Left hindlimb (tissue), 1 donor: ENCODE measurements at regions not wholly inside any gene's neighbourhood (a gene's known extent, or its start where the extent isn't known, plus 50 kb on each side); places are given as distances from the start of the nearest gene placed in this dataset.
"Not testable (repeated sequence)": the region's sequence is repeated elsewhere in the genome, so short reads cannot be mapped to it uniquely, and the experiment has no call there.

Experiments used
- DNase-seq: peaks from one replicate; pipeline ENCODE4 v3.0.0-alpha.2; 2018

DNA sequence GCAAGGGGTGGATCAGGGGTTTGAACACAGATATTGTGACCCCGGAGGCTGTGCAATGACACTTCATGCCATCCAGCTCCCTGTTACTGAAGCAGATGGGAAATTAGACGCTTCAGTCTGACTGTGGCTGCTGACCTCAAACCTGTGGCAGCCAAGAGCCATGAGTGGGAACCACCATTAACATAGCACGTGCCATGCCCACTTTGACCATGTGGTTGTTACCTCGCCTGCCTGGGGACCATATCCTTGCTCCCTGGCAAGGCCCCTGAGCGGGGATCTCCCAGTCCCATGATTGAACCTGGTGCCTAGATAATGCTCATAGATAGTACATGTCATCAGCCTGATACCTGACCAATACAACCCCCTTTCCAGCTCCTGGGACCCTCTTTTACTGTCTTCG lies 68.9 kb downstream of the CYP26B1 start:
- DNase-seq = no peak

DNA sequence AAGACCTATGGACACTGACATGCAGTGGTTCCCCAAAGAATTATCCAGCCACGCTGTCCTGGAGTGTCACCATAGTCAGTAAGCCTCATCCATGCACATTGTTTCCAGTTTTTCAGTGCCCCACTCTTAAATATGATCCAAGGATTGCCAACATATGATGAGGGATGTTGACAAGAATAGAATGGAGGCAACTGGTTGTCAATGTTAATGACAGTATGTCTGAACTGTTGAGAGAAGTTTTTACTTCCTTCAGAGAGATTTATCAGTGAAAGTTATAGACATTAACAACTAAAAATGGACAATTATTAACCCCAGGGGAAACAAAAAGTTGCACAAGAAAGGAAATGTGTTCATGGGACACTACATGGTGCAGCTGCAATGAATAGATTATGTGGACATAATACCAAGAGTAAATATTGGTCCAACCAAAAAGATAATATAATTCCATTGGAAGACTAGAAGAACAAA lies 69.9 kb downstream of the CYP26B1 start:
- no peak for DNase-seq

DNA sequence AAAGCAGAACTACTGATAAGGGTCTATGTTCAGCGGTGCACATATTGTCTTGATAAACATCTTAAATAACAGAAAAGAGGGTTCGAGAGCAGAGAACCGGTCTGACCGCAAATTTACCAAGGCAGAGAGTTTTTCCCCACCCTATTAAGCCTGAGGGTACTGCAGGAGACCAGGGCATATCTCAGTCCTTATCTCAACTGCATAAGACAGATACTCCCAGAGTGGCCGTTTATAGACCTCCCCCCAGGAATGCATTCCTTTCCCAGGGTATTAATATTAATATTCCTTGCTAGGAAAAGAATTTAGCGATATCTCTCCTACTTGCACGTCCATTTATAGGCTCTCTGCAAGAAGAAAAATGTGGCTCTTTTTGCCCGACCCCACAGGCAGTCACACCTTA lies 74.3 kb downstream of the CYP26B1 start:
- not testable (repeated sequence) for DNase-seq

DNA sequence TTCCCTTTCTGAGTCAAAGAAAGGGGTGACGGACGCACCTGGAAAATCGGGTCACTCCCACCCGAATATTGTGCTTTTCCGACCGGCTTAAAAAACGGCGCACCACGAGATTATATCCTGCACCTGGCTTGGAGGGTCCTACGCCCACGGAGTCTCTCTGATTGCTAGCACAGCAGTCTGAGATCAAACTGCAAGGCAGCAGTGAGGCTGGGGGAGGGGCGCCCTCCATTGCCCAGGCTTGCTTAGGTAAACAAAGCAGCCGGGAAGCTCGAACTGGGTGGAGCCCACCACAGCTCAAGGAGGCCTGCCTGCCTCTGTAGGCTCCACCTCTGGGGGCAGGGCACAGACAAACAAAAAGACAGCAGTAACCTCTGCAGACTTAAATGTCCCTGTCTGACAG lies 83.5 kb downstream of the CYP26B1 start:
- not testable (repeated sequence) for DNase-seq

DNA sequence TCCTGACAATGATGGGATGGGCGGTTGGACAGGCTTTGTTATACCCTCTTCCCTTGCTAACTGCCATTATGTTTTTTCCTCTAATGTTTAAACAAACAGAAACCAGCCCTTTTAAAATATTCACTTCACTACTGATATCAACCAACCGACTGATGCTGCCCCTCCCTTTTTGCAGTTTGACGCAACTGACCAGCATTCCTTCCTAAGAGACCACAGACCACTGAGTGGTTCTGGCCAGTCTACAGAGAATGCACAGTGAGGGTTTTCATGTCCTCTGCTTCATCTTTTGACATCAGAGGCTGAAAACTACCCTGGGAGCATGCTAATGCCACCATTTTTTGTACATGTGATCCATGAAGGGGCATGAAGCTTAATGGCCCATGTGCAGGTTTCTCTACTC lies 85.3 kb downstream of the CYP26B1 start:
- no peak for DNase-seq

DNA sequence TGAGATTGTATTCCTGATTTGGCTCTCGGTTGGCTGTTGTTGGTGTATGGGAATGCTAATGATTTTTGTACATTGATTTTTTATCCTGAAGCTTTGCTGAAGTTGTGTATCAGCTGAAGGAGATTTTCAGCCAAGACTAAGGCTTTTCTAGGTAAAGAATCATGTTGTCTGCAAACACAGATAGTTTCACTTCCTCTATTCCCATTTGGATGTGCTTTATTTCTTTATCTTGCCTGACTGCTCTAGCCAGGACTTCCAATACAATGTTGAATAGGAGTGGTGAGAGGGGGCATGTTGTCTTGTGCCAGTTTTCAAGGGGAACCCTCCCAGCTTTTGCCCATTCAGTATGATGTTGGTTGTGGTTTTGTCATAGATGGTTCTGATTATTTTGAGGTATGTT lies 90.4 kb downstream of the CYP26B1 start:
- DNase-seq = no peak

DNA sequence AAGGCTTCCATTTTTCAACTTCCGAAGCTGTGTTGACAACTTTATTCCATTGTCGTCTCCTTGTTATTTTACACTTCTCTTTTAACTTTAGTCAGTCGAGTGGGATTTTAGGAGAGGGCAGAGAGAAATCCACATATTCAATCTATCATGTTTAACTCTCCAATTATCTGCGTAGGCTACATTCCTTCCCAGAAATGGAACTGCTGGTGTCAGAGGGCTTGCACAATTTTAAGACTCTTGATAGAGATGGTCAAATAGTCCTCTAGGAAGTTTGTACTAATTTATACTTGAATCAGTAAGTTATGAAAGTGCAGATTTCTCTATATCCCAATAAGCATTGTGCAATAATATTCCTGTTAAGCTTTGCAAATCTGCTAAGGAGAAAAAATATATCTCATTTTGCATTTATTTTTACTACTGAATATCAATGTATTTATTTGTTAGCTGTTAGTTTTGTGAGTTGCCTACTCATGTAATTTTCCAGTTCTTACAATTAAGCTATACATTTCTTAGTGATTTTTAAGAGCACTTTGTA lies 95.6 kb downstream of the CYP26B1 start:
- DNase-seq = no peak

DNA sequence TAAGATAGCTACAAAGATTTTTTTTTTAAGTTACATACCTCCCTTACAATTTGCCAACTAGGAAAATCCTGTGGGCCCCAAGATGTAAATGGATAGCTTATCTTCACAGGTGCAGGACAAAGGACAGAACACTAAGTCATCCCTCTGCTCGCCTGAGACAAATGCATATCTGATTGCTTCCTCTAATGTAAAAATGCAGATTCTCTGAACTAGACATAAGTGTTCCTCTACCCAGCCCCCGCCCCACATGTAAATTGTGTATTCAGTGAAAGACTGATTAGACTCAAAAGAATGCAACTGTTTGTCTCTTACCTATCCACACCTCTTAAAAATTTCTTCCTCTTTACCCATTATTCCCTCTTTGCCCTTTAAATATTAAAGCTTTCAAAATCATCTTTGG lies 96.5 kb downstream of the CYP26B1 start:
- DNase-seq = no peak

DNA sequence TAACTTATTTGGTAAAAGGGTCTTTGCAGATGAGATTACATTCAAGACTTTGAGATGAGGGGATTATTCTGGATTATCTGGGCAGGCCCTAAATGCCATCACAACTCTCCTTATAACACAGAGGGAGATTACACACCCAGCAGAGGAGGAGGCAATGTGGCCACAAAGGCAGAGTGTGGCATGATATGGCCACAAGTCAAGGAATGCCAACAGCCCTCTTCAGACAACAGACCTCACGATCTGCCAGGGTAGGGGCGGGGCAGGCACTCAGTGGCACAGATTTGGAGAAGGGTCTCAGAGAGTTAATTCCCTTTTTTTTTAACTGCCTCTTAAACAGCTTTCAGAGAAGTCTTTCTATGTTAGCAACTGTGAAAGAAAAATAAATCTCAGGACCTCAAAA lies 96.9 kb downstream of the CYP26B1 start:
- DNase-seq = no peak

DNA sequence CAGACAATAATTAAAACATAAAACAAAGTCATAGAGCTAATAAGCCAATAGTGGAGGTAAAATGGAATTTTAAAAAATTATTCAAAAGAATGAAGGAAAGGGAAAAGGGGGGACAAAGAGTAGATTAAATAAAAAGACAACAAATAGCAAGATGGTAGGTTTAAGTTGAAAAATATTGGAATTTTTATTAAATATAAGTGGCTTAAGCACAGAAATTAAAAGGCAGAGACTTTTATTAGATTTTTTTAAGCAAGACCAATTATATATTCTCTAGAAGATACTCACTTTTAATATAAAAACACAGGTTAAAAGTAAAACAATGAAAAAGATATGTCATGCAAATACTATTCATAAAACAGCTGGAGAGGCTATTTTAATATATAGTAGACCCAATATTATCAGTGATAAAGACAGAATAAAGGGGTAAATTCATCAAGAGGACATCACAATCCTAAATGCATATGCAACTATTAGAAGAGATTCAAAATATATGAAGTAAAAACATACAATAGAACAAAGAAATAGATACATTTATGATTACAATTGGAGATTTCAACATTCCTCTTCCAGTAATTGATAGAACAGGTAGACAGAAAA lies 98.7 kb downstream of the CYP26B1 start:
- DNase-seq = no peak

DNA sequence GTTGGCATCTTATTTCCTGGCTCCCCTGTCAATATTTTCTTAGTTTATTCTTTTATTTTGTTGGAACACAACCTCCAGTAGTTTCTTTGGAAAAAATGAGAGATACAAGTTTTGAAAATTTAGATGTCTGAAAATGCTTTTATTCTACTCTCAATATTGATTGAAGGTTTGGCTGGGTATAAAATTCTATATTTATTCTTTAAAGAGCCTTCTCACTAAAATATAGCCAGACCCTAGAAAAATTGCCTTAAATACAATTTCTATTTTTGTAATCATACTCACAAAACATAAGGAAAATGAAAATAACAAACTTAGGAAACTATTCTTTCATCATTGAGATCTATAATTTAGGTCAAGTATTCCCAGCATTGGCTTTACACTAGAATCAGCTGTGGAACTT lies 103.7 kb downstream of the CYP26B1 start:
- DNase-seq = no peak

DNA sequence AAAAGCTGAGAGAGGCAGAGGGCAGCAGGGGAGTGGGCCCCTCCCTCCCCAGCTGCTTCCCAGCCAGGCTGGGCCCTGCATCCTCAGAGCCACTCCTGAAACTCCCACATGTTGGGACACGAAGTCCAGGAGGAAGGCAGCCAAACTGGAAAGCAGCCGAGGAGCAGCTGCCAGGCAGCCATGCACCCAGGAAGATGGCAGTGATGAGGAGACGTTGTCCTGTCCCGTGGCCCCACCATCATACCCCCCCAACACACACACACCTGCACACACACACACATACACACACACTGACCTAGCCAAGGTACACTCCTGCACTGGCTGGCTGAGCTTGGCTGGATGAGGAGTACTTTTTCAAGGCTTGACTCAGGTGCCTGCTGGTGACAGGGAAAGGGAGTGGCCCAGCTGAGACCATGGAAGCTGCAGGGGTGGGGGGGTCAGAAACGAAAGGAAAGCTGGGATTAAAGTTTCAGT lies 106.0 kb downstream of the CYP26B1 start:
- no peak for DNase-seq

DNA sequence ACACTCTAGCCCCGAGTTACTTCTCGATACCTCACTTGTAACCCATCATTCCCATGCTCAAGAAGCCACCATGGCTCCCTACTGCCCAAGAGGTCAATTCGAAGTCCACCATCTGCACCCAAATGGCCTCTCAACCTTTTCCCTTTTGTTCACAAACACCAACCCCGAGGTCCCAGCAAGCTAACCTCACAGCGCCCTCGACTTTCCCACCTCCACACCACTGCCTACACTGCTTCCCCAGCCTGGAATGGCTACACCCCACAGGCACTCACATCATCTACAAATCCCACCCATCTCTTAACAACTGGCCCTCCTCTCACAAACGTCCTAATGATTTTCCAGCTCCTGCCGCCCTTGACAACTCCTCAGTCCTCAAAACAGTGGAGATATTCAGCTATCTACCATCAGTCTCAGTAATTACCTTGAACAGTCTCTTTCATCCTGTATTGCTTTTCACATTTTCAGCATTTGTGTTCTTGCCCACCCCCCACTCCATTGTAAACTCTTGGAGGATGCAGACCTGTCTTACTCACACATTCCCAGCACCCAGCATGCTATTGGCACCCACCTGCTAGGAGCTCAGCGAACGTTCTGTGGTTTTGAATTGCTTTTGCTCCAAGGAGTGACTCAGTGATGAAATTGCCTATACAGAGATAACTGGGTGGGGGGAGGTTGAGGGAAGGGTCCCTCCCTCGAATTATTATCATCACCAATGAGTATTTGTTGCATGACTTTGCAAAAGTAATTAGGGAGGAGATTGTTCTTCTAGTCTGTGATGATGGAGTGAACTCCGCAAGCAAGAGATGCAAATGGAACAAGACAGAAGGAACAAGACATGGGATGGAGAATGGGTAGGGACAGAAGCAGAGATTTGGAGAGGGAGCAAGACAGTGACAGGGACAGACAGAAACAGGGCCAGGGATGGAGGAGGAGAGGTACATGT lies 106.8 kb downstream of the CYP26B1 start:
- DNase-seq = no peak

DNA sequence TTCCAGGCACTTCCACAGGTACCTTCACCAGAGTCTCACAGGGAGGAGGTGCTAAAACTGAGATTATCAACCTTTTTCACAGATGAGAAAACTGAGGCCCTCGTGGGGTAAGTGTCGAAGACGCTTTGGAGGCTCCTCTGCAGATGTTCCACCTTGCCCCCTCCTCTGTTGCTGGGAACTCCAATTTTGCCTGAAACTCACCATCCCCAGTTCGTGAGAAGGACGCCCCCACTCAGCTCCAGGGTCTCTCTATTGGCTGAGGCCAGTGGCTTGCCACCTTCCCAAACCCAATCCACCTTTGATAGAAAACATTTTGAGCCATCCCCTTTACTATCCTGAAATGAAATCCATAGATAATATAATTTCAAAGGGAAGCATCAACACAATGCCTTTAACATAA lies 109.1 kb downstream of the CYP26B1 start:
- no peak for DNase-seq

DNA sequence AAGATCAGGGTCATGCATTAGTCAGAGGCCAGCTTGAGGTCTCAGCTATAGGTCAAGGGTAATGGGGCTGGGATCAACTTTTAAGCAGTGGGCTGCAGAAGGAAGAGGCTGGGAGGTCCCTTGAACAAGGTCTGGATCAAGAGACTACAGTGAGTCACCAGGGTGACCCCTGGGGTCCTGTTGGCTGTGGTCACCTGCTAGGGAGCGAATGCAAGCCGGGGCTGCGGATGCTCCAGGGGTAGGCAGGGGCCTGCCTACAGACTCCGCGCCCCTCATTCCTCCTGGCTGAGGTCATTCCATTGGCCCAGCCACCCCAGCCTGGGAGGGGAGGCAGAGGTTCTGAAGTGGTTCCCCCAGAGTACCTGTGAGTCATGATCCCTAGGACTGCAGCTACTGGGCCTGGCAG lies 110.4 kb downstream of the CYP26B1 start:
- no peak for DNase-seq

DNA sequence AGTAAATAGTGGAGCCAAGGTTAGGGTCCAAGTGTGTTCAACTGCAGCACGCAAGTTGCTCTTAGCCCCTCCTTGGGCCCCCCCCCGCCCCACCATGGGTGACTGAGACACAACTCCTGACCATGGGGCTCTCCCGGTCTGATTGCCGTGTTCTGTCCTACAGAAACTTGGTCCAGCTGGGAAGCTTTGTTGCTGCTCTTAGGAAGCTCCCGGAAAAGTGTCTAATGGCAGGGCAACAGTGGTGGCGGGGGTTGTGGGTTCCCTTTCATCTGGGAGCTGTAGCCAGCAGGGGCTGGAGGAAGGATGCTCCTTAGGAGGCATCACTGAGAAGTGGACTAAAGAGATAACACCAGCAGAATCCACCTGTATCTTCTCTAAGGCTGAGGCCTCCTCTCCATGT lies 111.1 kb downstream of the CYP26B1 start:
- DNase-seq = no peak

DNA sequence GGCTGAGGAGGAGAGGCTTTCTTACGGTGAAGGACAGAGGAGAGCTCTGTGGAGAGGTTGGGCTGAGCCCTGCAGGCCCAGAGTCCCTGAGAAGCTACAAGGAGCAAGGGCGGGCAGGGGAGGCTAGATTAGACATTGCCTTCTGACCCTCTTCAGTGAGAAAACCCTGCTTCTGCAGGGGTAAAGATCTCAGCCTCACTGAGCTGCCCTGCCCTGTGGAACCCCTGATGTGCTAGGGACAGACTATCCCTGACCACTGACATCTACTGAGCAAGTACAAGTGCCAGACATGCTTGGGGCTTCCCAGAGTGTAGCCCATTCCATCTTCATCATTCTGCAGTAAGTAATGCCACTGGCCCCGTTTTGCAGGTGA lies 111.5 kb downstream of the CYP26B1 start:
- no peak for DNase-seq

DNA sequence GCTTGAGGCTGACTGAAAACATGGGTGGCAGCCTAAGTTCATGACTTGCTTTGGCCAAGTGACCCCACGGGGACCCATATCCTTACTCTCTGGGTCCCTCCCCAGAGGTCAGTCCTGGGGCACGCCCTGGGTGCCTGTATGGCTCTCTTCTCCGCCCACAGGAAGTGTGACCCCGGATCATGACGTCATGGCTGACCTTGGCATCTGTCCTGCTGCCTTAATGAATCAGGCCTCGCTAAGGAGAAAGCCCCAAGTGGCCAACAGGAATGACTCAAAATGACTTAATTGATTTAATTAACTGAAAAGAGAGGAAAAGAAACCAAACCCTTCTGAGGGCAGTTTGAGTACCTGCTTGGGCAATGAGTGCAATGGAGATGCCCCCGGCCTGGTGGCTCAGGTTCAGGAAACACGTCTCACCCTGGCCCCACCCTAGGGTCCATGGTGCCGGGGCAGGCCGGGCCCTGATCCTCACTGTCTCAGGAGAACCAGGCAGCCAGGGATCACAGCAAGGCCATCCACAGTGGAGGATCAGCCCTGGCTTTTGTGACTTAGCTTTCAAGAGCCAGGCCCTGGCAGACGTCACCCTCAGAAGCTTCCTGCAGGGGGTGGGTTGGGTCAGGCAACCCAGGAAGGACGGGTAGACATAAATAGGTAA lies 112.0 kb downstream of the CYP26B1 start:
- no peak for DNase-seq

DNA sequence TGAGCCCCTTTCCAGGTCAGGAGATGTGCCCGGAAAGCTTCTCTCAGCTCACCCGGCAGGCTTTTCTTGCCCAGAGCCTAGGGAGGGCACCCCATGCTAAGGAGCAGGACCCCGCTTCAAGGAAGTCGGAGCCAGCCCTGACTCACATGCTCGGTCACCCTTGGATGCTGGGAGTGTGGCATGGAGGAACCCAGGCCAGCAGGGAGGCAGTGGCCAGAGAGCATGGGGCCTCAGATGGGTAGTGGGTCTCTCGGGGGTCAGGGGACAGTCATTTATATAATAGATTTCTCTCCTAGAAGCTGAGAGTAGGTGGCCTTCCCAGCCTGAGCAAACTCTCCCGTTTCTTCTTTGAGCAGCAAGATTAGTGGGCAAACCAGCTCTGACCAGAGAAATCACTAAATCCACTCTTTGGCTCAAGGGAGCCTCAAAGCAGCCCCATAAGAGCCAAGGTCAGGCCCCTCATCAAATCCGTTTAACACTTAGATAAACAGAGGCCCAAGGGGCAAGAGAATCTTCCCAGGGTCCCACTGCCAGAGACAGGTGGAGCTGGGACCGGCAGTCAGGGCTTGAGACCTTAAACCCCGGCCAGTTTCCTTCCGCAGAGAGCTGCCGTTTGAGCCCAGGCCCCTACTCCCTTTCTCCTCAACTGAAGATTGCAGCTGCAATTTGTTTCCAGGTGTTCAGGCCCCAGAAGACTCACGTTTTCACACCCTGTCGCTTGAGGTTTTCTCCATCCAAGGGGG lies 113.1 kb downstream of the CYP26B1 start:
- no peak for DNase-seq

DNA sequence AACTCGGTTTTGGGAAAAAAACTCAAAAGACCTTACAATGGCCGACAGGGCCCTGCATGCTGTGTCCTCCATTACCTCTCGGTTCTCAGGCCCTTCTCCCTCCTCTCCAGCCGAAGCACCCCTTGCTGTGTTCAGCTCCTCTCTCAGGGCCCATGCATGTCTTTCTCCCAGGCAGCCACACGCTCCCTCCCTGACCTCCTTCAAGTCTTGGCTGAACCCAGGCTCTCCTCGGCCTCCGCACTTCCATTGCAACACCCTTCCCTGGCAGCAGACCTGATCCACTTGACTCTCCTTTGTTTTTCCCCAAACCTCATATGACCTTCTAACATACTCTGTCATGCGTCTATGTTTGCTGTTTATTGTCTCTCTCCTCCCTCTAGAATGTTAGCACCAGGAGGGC lies 114.0 kb downstream of the CYP26B1 start:
- no peak for DNase-seq

DNA sequence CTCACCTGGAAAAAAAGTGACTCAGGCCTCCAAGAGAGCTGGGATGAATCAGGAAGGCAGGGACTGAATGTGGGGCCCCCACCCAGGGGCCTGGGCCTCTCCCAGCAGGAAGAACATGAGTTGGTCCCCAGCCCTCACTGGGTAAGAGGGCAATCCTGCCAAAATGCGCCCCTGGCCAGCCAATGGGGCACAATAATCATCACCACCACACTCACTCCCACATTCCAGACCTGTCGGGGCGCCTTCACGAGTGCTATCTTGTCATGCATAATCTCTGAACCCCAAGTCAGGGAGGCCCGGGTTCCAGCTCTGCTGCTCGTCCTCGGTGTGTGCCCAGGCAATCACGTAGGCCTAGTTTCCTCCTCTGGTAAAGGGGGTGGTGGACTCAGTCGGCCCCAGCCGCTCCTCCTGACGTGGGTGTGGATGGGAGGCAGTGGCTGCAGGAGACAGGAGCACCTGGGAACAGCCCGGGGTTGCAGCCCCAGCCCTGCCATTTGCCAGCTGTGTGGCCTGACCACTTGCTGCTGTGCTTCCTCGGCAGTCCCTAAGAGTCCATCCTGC lies 115.1 kb downstream of the CYP26B1 start:
- no peak for DNase-seq

DNA sequence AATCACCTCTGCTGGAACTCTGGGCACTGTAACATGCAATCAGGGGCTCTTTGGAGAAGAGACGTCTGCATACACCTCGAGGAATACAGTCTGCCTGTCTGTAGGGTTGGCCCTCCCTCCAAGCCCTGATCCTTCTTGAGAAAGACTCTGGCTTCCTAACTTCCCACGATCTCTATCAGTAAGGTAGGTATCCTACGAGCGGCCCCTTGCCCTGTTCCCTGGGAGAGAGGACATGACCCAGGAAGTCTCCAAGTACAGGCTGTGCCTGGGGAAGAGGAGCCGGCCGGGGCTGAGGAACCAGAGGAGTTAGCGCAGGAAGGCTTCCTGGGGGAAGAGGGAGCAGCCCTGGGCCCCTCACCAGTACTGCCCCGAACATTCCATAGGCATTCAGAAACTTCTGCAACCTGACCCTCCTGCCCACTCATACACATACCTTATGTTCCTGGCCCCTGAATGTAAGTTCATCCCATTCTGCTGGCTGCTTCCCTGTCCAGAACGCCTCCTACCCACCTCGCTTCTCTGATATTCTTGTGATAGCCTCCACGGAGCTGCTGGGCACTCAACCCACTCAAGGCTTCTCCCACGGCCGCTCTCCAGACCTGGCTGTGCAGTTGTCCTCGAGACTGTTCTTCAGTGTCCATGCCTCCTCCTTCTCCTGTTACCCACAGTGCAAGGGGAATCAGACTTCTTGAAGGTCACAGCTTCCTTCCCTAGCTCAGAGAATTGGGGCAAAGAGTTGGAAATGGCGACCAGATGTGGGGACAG lies 116.1 kb downstream of the CYP26B1 start:
- no peak for DNase-seq
